ENCODE measurements at regions not wholly inside any gene's neighbourhood (a gene's known extent, or its start where the extent isn't known, plus 50 kb on each side); places are given as distances from the start of the nearest gene placed in this dataset.

- DNase-seq = peak in 4 of 14 donors; percentile 11 to 99 (median 44)
These were observed 505.1 kb downstream of the TLR4 start for GRCh38 chr9:118209343-118209742.

- DNase-seq = no peak
These were observed 511.3 kb downstream of the TLR4 start for GRCh38 chr9:118215549-118215948.

GRCh38 chr9:118222375-118222774 is 518.2 kb downstream of the TLR4 start:
- DNase-seq = peak in 4 of 14 donors; percentile 1 to 27 (median 14)

GRCh38 chr9:118223111-118223510 is 518.9 kb downstream of the TLR4 start:
- no peak for DNase-seq

GRCh38 chr9:118230329-118230728 is 526.1 kb downstream of the TLR4 start:
- no peak for DNase-seq

DNA sequence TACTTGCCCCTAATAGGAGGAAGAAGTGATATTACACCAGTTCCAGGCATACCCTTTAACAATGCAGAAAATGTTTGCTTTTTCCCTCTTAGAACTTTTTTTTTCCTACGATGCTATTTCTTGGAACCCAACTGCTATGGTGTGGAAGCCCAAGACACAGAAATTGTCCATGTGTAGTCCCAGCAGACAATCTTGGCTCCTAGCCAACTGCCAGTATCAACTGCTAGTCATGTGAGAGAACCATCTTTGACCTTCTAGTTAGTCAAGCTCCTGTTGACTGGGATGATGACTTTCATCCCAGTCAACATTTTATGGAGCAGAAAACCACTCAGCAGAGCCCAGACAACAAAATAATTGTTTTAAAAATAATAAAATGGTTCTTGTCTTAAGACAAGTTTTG is 532.4 kb downstream of the TLR4 start:
- no peak for DNase-seq

DNA sequence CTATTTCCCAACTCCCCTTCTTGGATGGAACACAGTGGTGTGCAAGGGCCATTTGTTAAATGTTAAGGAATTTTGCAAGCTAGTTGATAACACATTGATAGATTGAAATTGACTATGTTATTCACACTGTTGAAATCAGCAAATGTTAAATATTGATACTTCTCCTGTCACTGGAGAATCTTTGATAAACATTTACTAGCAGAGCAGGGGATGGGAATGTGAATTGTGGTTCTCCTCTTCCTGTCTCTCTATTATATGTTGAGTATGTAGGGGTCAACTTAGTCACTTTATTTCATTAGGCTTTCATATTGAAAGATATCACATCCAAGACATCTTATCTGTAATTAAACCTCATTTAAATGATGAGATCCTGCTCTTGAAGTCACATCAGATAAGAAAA is 533.9 kb downstream of the TLR4 start:
- DNase-seq = no peak

DNA sequence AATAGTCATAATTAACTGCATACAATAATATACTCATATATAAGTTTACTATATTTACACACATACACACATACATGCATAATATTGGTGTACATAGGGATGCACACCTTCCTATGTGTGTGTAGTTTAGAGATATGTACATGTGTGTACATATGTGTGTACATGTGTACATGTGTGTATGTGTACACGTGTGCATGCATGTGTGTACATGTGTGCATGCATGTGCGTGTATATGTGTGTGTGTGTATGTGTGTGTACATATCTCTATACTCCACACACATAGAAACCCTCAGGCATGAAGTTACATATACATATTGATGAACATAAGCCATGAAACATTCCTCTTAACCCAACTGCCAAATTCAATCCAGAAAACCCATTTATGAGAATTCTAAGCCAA is 547.8 kb downstream of the TLR4 start:
- DNase-seq = no peak

DNA sequence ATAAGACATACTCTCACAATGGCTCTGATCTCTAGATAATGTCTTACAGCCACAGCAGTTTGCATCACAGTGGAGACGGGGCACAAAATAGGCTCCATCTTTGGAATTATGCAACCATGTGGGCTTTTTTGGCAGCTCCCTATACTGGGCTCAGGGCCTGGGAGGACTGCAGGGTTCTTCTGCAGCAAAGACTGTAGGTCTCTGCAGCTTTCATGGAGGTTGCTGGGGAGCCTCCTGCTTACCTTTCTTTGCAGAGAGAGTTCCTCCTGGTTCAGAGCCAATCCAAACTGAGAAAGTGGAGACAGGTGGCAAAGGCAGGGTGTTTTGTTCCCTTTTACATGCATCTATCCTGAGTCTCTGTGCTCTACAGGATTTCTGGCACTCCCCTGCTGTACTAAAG is 558.0 kb downstream of the TLR4 start:
- peak in 2 of 14 donors; percentile 2 to 83 for DNase-seq

- no peak for DNase-seq
These were observed 559.7 kb downstream of the TLR4 start for GRCh38 chr9:118263949-118264348.

- no peak for DNase-seq
These were observed 563.8 kb downstream of the TLR4 start for GRCh38 chr9:118268046-118268445.

DNA sequence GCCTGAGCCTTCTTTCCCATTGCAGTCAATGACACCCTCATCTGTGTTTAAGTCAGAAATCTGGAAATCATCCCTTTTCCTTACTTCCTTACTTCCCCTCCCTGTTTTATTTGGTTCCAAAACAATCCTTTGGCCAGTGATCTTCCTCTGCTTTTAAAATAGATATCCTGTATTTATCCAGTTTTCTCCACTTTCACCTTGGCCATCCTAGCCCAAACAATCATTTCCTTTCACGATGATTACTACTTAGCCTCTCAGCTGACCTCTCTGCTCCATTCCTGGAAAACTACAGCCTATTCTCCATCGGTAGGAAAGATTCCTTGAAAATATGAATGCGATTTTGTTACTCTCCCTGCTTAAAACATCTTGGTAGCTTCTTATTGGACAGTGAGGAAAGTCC is 565.4 kb downstream of the TLR4 start:
- no peak for DNase-seq

DNA sequence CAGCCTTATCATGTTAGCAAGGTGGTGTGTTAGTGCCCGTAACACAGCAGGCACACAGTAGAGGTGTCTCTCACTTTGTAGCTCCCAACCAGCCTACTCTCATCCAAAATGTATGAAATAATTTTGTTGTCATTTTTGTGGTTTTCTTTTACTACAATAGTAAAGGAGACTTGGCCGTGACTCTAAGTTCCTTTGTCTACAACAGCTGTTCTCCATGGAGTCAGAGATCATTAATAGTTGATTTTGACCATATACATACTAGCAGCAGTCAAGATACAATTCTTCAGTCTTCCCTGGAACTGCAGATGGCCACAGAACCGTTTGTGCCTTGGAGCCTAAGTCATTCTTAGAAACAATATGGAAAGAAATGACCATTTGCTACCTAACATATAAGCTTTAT is 567.1 kb downstream of the TLR4 start:
- DNase-seq = no peak

DNA sequence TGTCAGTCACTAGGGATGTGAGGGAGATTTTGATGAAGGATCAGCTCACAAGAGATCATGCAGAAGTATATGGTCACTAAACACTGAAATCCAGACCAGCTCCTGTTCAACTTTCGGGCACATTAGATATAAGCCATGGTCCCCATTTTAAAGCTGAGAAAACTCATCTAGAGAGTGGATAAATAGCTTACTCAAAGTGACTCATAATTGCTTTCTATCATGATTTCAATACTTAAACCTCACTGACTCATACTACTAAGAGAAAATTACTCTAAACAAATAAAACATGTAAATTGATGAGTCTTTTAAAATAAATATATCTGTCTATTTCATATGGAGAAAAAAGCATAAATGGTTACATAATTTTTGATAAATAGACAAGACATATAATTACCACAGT is 567.7 kb downstream of the TLR4 start:
- no peak for DNase-seq

GRCh38 chr9:118273048-118273447 is 568.8 kb downstream of the TLR4 start:
- DNase-seq = no peak

- DNase-seq = no peak
These were observed 572.6 kb downstream of the TLR4 start for GRCh38 chr9:118276784-118277183.

GRCh38 chr9:118281772-118282171 is 577.6 kb downstream of the TLR4 start:
- peak in 3 of 14 donors; percentile 13 to 99 (median 16) for DNase-seq

GRCh38 chr9:118283488-118283887 is 579.3 kb downstream of the TLR4 start:
- DNase-seq = no peak

GRCh38 chr9:118290116-118290515 is 585.9 kb downstream of the TLR4 start:
- DNase-seq = no peak

GRCh38 chr9:118295413-118295812 is 591.2 kb downstream of the TLR4 start:
- no peak for DNase-seq

- DNase-seq = no peak
These were observed 598.5 kb downstream of the TLR4 start for GRCh38 chr9:118302721-118303120.

DNA sequence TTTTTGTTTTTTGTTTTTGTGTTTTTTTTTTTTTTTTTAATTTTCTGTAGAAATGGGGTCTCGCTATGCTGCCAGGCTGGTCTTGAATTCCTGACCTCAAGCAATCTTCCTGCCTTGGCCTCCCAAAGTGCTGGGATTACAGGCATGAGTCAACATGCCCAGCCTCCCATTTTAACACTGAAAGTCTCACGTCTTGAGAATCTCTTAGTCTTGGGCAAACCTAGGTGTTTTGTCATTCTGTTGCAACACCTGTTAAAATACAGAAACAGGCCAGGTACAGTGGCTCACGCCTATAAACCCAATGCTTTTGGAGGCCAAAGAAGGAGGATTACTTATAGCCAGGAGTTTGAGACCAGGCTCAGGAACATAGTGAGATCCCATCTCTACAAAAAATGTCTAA is 599.0 kb downstream of the TLR4 start:
- no peak for DNase-seq

DNA sequence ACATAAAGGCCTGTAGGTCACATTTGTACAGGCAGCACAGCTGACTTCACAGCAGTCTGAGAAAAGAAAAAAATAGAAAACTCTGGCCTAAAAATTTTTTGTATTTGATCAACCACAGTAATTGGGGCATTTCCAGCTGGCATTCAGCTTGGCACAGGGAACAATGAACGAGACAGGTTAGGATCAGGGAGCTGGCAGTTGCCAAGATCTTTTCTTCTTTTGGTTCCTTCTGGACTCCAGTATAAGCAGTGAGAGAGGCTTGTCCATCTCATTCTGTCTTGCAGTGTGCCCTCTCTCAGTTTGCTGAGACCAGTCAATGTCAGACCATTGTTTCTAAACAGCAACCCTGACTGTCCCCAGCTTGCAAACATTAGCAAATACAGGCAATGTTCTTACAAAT is 601.1 kb downstream of the TLR4 start:
- DNase-seq = peak in 4 of 14 donors; percentile 1 to 77 (median 6)

GRCh38 chr9:118306801-118307200 is 602.6 kb downstream of the TLR4 start:
- DNase-seq = no peak

DNA sequence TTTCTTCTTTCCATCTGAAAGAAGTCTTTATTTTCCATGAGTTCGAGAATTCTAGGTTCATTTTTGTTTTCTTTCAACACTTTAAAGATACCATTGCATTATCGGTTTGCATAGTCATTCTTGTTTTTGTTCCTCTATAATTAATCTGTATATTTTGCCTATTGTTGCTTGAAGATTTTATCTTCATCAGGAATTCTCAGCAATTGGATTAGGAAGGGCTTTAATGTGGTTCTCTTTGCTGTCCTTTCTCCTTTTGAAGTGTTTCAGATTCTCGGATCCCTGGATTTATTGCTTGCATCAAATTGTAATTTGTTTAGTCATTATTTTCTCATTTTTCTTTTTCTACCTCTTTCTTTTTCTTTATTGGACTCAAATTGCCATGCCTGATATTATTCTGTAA is 609.8 kb downstream of the TLR4 start:
- DNase-seq = no peak
